Left lung (tissue), 4 donors: ENCODE measurements at regions not wholly inside any gene's neighbourhood (a gene's known extent, or its start where the extent isn't known, plus 50 kb on each side); places are given as distances from the start of the nearest gene placed in this dataset.
"Not testable (repeated sequence)": the region's sequence is repeated elsewhere in the genome, so short reads cannot be mapped to it uniquely, and the experiment has no call there.

Source experiments
- ATAC-seq: fragments of 200-7000 bp; cut with Tn5 transposase; one replicate; pipeline ENCODE4 v1.9.1; 2020; ENCODE audit warnings: moderate library complexity
- DNase-seq, 4 donors: peaks; one replicate each; pipeline ENCODE4 v3.0.0-alpha.2; 2013 to 2020
- H3K27ac ChIP-seq, 2 donors: fragments of 200-600 bp; sonication (generic) in 1 of 2; one replicate each; pipeline versions ENCODE4 v1.5.0 to v1.8.0; 2020 to 2021
- H3K27me3 ChIP-seq, 2 donors: fragments of 200-600 bp; sonication (generic) in 1 of 2; one replicate each; pipeline versions ENCODE4 v1.5.0 to v1.8.0; 2020 to 2021
- H3K36me3 ChIP-seq, 2 donors: fragments of 200-600 bp; sonication (generic) in 1 of 2; one replicate each; pipeline versions ENCODE4 v1.5.0 to v1.8.0; 2020 to 2021
- H3K4me1 ChIP-seq, 2 donors: fragments of 200-600 bp; one replicate each; pipeline ENCODE4 v1.8.0; 2021
- H3K4me3 ChIP-seq, 2 donors: fragments of 200-600 bp; sonication (generic) in 1 of 2; one replicate each; pipeline versions ENCODE4 v1.5.0 to v1.8.0; 2020 to 2021; ENCODE audit warnings: mild to moderate bottlenecking in 1 of 2
- H3K9me3 ChIP-seq, 2 donors: fragments of 200-600 bp; sonication (generic) in 1 of 2; one replicate each; pipeline versions ENCODE4 v1.5.0 to v1.8.0; 2020 to 2021
- intact Hi-C, 2 donors: fragments of 100-400 bp; cut with DNase I; formaldehyde crosslinking; loops; one replicate each; pipeline versions ENCODE4 v1.11.2 to v1.14.2; 2022
- TF ChIP-seq, protein P1 (sequence below), 2 donors: fragments of 200-600 bp; sonication (generic) in 1 of 2; IDR thresholded peaks; one replicate each; pipeline versions ENCODE4 v1.5.0 to v1.8.0; 2021; ENCODE audit warnings: antibody characterized with exemption in 2 of 2
- donor health status: DM: no; HTN: yes; CAD: no.
- donor health status: DM: no; HTN: no; CAD: no.

DNA sequence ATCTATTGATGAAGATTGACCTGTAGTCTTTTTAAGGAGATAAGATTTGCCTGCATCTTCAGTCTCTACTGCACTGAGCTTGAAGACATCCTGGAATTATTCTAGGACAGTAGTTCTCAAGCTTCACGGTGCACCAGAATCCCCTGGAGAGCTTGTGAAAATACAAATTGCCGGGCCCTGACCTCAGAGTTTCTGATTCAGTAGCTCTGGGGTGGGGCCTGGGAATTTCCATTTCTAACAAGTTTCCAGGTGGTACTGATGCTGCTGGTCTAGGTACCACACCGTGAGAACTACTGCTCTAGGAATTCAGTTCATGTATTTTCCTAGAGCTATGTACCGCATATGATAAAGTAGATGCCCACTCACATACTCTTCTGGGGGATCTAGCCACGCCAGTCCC, 246.1 kb downstream of the HS3ST3B1 start:
- Histone ChIP-seq H3K36me3 (no peaks in the 10 kb centered on the region), H3K27ac (no peak overlapping the region), H3K4me3 (no peak overlapping the region), H3K27me3 (no peaks in the 10 kb centered on the region), H3K4me1 (no peaks in the 10 kb centered on the region), H3K9me3 (no peaks in the 10 kb centered on the region)
- ATAC-seq (no peak), DNase-seq (no peak)
- intact Hi-C loops, result no loop called here
- TF ChIP-seq, protein P1, sequence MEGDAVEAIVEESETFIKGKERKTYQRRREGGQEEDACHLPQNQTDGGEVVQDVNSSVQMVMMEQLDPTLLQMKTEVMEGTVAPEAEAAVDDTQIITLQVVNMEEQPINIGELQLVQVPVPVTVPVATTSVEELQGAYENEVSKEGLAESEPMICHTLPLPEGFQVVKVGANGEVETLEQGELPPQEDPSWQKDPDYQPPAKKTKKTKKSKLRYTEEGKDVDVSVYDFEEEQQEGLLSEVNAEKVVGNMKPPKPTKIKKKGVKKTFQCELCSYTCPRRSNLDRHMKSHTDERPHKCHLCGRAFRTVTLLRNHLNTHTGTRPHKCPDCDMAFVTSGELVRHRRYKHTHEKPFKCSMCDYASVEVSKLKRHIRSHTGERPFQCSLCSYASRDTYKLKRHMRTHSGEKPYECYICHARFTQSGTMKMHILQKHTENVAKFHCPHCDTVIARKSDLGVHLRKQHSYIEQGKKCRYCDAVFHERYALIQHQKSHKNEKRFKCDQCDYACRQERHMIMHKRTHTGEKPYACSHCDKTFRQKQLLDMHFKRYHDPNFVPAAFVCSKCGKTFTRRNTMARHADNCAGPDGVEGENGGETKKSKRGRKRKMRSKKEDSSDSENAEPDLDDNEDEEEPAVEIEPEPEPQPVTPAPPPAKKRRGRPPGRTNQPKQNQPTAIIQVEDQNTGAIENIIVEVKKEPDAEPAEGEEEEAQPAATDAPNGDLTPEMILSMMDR (IDR thresholded peaks at IDR 0.05), result no peak

DNA sequence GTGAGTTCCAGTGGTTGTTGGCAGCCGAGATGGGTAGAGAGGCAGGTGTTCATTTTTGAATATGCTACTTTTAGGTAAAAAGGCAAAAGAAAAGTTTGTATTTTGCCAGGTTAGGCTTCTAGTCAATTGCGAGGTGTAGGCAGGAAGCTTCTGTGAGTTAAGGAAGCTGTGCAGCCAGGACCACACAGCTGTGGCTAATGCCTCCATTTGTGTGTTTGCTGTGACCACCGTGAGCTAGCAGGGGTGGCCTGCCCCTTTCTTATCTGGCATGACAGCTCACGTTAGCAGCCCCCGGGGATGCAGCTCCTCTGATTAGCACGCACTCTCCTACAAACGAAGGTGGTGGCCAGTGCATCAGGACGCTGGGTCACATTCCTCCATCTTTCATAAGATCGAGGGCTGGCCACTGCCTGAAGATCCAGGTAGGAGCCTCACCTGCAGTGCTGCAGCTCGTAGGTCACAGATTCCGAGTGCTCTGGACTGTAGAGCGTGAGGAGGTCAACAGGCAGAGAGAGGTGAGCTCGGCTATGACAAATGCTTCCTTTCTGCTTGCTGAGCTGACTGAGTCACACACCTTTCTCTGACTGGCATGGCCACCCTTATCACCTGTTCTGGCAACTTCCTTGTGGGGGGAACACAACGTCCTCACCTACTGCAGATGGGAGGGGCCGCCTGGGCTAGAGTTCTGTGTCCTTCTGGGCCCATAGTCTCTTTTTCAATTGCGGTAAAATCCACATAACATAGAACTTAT, 244.4 kb downstream of the HS3ST3B1 start:
- Histone ChIP-seq H3K27ac (no peak overlapping the region), H3K4me3 (no peak overlapping the region), H3K27me3 (no peaks in the 10 kb centered on the region), H3K9me3 (no peaks in the 10 kb centered on the region), H3K4me1 (no peaks in the 10 kb centered on the region), H3K36me3 (no peaks in the 10 kb centered on the region)
- intact Hi-C loops, result no loop called here
- ATAC-seq (no peak), DNase-seq (no peak)
- TF ChIP-seq, protein P1 (IDR thresholded peaks at IDR 0.05), result no peak

DNA sequence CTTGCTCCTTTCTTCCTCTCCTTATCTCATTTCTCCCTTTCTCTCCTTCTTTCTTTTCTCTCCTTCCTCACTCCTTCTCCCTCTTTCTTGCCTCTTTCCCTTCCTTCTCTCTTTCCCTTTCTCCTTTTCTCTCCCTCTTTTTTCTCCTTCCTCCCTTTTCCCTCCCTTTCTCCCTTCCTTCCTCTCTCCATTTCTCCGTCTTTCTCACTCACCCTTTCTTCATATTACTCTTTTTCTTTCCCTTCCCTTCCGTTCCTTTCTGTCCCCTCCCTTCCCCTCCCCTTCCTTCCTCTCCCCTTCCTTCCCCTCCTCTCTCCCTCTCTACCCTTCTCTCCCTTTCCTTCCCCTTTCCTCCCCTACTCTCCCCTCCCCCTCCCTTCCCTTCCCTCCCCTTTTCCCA, 240.8 kb downstream of the HS3ST3B1 start:
- Histone ChIP-seq H3K9me3 (peaks cover 0 to 6% of the 10 kb centered on the region in 2 donors), H3K4me3 (no peak overlapping the region), H3K36me3 (no peaks in the 10 kb centered on the region), H3K4me1 (no peaks in the 10 kb centered on the region), H3K27ac (no peak overlapping the region), H3K27me3 (no peaks in the 10 kb centered on the region)
- TF ChIP-seq, protein P1 (IDR thresholded peaks at IDR 0.05), result no peak
- intact Hi-C loops, result no loop called here
- ATAC-seq (no peak), DNase-seq (no peak)

DNA sequence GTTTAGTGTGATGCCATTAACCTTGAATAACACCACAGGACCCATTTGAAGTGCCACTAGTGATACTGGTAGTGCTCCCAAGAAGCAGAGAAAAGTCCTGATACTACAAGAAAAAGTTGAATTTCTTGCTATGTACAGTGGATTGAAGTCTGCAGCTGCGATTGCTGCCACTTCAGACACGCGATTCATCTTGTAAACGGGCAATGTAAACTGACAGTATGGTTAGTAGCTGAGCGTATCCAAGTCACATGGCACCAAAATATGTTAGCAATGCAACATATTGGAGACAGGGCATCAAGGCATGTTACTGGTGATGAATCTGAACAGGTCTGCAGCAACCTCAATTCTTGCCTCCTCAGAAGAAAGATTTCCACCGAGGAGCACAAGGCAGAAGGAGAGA, 238.9 kb downstream of the HS3ST3B1 start:
- Histone ChIP-seq H3K4me3 (no peak overlapping the region), H3K36me3 (no peaks in the 10 kb centered on the region), H3K4me1 (no peaks in the 10 kb centered on the region), H3K27ac (no peak overlapping the region), H3K27me3 (no peaks in the 10 kb centered on the region), H3K9me3 (peaks cover 0 to 6% of the 10 kb centered on the region in 2 donors)
- TF ChIP-seq, protein P1 (IDR thresholded peaks at IDR 0.05), result no peak
- intact Hi-C loops, result no loop called here
- no peak for ATAC-seq
- no peak for DNase-seq

DNA sequence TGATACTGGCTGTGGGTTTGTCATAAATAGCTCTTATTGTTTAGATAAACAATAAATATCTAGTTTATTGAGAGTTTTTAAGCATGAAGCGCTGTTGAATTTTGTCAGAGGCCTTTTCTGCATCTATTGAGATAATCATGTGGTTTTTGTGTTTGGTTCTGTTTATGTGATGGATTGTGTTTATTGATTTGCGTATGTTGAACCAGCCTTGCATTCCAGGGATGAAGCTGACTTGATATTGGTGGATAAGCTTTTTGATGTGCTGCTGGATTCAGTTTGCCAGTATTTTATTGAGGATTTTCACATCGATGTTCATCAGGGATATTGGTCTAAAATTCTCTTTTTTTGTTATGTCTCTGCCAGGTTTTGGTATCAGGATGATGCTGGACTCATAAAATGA, 231.4 kb downstream of the HS3ST3B1 start:
- H3K27me3 ChIP-seq, ATAC-seq, H3K4me3 ChIP-seq, DNase-seq, H3K4me1 ChIP-seq, intact Hi-C loops, H3K36me3 ChIP-seq, H3K27ac ChIP-seq: not testable (repeated sequence)
- H3K9me3 ChIP-seq, result peaks cover 0 to 20% of the 10 kb centered on the region in 2 donors
